ENCODE measurements at regions not wholly inside any gene's neighbourhood (a gene's known extent, or its start where the extent isn't known, plus 50 kb on each side); places are given as distances from the start of the nearest gene placed in this dataset.

DNA sequence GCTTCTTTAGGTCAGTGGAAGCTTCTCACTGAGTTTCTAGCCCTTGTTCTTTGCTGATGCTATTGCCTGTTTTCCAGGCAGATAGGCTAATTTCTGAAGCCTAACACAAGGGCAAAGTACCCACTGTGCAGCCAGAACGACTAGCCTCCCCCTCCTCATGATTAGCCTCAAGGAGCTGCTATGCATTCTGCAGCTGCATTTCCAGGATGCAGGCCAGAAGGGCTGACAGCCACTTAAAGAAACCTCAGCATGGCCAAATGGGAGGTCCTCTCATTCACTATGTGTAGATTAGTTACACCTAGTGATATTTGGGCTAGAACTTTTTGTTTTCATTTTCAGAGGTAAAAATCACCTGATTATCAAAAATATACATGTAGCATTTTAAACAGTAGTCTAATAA lies 216.0 kb downstream of the RAD51AP2 start:
- no peak for DNase-seq

DNA sequence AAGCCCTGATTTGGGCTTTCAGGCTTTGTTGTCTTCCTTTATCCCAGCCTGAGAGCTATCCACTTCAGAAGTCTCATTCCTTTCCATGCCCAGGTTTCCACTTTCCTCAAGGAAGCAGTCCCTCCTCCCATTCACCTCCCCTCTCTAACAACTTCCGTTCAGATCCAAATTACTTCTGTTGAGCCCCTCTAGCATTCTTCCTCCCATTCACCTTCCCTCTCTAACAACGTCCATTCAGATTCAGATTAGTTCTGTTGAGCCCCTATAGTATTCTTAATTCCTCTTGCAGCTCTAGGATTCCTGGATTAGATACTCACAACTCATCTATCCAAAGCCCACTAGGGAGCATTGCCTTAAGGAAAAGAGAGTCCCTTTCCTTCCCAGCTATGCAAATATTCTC lies 216.8 kb downstream of the RAD51AP2 start:
- DNase-seq = no peak

DNA sequence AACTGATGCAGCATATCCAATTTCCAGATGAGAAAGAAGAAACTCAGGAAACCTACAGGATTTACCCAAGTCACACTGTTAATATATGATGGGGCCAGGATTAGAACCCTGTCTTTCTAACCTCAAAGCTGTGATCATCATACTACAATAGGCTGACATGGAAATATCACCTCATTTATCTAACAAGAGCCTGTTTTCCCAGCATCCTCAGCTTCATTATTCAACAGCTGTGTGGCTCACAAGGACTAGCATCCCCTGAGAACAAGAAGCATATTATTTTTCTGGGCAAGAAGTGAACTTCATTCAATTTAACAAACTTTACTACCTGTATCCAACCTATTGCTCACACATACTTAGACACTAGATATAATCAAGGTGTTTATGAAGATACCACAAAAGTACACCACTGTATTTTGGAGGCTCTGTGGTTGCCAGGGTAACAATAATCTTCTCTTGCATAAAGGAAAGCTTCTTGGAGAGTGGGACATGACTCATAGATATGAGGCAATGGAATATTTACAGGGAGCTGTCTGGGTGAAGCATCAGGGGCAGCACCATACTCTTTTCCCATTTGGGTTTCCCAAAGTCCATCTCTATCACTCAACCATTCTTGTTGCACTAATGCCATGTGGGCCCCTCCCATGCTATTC lies 218.2 kb downstream of the RAD51AP2 start:
- no peak for DNase-seq

DNA sequence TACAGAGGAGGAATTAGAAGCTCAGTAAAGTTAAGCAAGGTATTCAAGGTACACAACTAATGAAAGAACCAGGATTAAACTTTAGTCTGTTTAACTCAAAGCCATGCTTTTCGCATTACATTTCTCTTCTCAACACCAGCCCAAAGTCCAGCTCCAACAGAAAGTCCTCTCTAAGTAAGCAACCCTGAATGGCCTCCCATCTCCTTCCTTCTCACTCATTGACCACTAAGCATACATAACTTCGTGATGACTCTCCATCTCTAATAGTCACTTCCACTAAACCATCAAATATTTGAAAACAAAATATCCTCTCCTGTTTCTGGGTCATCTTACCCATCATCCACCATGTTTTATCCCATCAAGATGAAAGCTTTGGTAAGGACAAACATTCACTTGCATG lies 219.8 kb downstream of the RAD51AP2 start:
- no peak for DNase-seq

DNA sequence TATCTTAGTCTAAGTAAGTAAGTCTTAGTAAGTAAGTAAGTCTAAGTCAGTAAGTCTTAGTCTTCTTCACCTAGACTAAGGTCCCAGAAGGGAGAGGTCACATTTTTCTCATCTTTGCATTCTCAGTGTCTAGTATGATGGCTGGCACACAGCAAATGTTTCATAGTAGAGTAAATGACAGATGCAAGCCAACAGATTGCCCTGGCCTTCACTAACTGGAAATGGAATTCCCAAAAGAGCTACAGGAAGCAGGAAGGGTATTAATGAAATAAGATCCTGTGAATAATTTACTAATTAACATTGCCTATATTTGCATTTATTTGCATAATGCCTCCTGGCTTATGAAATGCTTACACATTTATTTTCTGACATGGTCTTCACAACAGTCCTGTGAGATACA lies 221.6 kb downstream of the RAD51AP2 start:
- no peak for DNase-seq

DNA sequence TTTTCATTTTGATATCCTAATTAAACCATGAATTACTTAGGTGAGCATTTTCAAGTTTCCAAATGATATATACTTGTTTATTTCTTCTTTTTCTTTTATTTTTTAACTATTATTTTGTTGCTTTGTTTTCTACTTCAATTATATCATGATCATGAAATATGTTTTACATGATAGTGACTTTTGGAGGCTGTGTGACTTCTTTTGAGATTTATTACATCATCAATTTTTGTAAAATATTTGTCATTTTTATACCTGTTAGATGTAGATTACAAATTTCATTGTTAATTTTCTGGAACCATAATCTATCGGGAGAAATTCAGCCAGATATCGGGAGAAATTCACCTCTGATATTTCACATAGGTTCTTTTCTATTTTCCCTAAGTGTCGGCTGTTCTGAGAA lies 228.6 kb downstream of the RAD51AP2 start:
- DNase-seq = no peak

DNA sequence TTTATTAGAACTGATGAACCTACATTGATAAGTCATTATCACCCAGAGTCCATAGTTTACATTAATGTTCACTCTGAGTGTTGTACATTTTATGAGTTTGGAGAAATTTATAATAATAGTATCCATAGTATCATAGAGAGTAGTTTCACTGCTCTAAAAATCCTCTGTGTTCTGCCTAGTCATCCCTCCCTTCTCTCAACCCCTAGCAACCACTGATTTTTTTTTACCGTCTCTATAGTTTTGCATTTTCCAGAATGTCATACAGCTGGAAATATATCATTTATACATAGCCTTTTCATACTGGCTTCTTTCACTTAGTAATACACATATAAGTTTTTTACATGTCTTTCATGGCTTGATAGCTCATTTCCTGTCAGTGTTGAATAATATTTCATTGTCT lies 231.1 kb downstream of the RAD51AP2 start:
- no peak for DNase-seq

DNA sequence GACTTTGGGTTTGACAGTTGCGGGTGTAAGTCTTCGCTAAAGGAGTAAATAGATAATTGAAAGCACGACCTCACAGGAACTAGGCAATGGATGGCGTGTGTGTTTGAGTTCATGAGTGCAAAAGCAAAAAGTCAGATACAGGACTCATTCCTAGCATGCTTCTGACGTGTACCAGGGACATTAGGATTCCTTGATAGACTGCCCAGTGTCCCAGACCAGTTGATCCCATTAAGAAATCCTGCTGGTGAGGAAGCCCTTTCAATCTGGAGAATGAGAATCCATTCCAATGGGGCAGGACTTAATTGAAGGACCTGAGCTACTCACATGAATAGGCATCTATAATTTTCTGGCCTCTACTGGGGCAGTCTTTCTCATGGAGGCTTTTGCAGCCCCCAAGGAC lies 235.4 kb downstream of the RAD51AP2 start:
- no peak for DNase-seq

DNA sequence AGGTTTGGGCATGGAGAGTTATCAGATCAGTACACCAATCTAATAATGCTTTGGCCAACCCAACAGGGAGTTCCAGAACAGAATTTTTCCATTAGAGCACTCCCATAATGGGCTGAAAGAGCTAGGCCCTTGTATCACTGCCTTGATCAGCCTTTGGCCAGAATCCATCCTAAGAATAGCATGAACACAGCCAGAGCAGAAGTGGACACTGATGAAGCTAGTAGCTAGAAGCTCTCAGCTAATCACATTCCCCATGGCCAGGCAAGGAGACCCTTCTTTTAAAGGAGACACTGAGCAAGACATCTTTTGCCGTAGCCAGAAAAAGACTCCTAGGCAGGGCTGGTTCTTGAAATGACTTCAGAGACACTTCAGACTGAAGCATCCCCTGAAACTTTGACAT lies 236.0 kb downstream of the RAD51AP2 start:
- no peak for DNase-seq

DNA sequence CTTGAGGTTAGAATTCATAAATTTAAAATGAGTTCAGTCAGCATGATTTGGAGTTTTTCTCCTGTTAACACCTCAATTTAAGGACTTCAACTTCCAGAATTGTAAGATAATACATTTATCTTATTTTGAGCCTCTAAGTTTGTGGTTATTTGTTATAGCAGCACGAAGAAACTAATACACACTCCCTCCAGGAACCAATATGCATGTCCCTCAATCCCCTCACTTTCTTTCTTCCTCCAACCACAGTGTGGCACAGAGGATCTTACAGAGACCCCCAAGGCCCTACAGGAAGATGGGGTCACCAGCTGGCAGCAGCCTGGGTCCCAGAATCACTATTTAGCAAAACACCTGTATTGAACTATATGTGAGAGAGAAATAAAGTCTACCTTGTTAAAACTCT lies 242.0 kb downstream of the RAD51AP2 start:
- no peak for DNase-seq

DNA sequence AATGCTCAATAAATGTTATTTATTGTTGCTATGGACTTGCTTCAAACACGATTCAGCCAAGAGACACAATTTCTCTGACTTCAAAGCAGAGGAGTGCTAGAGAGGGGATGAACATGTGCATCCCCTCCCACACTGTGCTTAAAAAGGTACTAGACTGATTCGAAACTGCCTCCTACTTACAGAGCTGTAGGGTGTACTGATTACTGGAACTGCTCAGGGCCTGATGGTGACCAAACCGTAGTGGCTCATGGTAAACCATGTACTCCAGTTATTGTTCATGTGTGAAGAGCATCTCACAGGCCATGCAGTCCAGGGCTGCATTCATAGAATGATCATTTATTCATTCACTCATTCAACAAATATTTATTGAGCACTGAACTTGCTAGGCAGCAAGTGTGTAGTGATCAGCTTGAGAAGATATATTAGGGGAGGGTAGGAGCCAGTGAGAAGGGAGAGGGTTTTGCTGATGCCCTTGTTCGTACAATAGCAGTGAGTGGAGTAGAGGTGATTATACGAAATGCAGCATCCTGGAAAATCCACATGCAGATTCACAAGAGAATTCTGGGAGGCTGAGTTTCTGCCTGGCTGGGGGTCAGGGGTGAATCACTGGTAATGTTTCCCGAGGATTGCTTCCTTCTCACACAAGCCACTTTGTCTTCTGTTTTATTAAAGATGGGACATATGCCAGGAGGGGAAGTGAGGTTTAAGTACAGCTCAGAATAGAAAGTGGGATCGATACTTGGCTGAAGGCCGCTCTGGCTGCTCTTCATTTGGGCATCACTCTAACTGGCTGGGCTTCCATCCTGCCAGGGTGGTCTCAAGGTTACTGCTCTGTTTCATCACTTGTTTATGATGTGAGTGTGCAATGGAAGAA lies 245.4 kb downstream of the RAD51AP2 start:
- DNase-seq = no peak

DNA sequence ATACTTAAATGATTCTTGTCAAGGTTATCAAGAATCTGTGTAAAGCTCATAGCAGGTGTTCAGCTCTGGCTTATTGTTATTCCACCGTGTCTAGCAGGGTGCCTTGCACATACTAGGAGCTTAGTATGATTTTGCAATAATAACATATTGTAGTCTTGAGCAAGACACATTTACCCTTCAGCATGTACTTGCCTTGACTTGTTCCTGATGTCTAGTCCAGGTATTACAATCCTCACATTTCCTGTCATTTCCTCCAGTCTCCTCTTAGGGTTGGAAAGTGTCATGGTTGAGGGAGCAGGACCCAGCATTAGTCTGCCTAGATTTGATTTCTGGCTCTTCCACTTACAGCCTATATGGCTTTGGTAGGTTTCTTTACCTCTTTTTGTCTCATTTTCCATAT lies 246.1 kb downstream of the RAD51AP2 start:
- no peak for DNase-seq

DNA sequence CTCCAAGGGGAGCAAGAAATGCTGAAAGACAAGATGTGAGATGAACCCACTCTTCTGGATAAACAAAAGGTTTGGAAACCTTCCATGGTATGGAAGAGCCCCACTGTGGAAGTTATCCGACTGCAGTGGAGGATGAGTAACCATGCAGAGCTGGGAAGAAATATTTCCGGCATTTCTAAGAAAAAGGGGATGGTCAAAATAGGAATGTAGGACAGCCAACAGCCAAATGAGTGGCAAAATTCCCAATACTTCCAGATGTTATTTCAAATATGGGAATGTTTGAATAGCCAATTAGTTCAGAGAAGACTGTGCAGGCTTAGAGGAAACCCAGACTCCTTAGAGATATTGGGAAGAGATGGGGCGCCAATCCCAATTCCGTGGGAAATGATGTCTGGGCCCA lies 246.8 kb downstream of the RAD51AP2 start:
- no peak for DNase-seq

DNA sequence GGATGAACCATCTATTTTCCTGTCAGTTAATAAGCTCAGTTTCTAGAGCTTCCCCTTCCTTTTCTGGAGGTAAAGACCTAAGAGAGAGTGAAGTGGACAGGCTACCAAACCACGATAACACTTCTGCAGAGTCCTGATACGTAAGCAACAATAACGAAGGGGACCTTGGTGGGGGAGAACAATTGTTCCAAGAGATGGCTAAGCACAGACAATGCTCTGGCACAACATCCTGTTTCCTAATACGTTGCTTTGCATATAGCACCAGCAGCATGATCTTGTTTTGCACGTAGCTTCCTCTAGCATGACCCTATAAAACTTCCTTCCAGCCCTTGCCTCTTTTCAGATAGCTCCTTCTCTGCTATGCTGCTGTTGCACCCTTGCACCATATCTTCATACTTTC lies 247.3 kb downstream of the RAD51AP2 start:
- no peak for DNase-seq

DNA sequence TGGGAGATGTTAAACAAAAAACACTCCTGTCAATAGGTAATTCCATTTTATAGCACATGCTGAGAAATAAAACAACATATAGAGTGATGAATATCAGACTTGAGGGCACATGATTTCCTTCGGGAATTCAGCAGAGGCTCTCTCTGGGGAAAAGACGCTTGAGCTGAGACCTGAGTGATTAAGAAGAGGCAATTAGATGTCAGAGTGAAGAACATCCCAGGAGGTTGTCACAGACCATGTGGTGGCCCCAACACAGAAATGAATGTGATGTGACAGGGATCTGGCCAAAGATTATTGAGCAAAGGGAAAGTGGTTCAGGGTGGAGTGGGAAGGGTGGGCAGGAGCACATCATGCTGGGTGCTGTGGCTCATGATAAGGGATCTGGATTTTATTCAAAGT lies 254.7 kb downstream of the RAD51AP2 start:
- DNase-seq = no peak

DNA sequence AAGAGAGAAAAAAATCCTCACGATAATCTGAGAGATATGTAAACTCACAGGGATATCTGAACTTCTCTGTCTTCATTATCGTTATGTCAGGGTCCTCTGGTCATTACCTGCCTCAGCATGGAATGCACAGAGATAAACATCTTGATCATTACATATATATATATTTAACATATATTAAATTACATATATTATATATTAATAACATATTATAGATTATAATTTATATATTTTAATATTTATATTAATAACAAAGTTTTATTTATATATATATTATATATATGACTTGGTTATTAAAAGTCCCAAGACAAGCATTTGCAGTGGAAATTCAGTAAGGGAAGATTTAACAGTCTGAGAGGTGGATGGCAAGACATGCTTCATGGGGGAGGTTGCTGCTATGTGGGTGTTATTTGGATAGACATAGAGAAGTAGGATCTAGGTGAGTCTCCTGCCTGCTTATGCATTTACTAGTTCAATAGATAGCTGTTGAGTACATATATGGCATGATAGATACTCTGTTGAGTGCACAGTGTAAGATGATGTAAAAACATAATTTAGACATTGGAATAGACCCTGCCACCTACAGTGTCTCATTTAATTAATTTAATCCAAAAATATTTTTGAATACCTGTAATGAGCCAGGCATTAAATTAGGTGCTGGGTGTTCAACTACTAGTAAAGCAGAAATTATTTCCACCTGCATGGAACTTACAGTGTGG lies 255.2 kb downstream of the RAD51AP2 start:
- no peak for DNase-seq

DNA sequence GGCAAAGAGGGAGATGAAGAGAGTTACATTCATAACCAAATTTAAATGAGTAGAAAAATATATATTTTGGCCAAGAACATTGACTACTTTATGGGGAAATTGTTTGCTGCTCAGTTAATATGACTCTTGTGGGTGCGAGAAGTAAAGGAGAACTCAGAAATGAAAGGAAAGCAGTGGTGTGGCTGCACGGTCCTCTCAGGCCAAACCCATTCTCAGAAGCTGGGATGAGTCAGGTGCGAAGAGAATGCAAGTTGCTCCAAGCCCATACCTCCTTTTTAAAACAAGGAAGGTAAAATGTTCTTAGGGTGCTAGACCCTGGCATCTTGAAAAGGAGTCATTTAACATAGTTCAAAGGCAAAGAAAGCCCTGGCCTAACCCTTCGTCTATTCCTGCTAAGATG lies 258.6 kb downstream of the RAD51AP2 start:
- DNase-seq = no peak

DNA sequence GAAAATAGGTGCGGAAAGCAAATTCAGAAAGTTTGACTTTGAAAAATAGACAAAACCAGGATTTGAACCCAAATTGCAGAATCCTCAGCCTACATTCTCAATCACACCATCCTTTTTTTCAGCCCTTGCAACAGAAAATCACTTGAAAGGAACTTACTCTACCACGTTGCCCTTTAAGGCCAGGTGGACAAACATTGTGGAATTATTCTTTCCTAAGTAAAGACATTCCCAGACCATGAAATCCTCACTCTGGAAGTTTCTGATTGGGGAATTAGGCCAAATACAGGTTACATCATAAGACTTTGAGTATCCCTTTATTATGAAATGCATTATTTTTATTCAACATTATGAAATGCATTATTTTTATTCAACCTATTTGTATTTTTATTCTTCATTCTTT lies 259.4 kb downstream of the RAD51AP2 start:
- DNase-seq = no peak

DNA sequence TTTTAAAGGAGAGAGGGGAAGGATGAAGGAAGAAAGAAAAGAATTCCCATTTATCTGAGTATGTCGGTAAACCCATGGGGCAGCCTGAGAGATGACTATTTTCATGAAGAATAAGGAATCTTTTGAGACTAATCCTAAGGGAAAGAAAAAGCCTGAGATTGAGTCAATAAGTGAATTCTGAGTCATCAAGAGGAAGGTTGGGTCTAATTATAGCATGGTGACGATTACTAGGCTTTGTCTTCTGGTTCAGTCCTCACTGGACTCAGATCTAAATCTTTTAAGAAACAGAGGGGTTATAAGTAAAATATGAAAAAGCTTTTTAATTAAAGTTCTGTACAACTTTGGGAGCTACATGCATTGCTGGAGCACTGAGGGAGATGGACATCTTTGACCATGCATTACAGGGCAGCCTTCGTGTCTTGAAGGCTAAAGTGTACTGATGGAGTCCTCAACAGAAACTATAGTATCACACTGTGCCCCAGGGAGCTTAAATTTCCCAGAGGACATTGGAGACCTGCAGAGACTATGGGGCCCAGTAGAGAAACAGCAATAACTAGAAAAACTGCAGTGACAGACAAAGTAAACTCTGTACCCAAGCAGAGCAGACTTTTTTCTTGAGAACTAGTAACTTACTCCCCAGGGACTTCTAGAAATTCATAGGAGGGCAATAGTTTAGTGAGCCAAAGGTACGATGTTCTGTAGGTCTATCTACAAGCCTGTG lies 260.9 kb downstream of the RAD51AP2 start:
- no peak for DNase-seq

DNA sequence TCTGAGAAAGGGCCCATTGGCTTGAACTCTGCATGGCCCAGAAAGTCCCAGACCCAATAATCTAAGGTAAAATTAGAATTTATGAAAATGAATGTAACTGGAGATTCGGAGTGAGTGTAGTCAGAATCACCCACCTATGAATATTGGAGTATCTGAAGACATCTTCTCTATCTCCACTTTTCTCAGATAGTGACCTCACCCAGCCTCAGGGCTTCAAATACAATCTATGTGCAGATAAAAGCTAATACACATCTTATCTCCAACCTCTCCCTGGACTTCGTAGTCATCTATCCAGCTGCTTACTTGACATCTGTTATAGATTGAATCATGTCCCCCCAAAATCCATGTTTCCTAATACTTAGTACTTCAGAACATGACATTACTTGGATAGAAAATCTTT lies 263.2 kb downstream of the RAD51AP2 start:
- DNase-seq = no peak

DNA sequence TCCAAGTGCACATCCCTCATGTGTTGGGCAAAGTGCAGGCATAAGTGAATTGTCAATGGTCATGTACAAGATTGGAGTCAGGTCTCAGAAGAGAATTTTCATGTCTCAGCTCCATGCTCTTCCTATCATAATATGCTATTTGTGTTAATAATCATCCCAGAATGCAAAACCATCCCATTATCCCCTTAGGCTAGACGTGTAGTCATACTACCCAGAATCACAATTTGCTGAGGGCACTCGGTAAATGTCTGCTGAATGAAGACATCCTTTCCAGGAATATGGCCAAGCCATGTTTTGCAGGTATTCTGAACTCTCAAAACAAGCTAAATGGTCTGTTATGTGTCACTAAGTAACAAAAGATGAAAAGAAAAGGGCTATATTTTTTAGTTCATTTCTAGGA lies 263.8 kb downstream of the RAD51AP2 start:
- DNase-seq = no peak

DNA sequence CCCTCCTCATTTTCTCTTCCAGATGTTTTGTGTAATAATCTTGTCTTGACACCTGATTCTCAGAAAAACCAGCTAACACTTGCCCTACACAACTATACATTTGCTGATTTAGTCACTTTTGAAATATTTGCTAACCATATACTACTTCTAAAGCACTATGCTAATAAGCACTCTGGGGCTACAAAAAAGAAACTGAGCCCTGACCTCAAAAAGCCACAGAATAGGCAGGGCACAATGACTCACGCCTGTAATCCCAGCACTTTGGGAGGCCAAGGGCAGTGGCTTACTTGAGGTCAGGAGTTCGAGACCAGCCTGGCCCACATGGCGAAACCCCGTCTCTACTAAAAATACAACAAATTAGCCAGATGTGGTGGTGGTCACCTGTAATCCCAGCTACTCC lies 266.0 kb downstream of the RAD51AP2 start:
- no peak for DNase-seq

DNA sequence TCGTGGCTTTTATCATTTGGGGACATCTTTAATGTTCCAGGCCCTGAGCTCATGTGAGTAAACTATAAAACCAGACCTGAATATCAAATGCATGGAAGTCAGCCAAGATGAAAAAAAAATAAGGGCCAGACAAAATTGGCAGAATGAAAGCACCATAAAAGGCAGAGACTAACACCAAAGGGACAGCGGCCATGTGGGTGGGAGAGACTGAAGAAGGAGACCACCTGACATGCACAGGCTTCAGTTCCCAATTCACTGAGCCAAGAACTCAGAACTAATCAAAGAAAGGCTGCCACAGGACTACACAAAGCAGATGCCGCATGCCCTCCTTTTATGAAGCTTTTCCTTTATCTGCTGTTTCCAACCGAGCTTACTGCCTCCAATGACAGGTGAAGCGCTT lies 267.1 kb downstream of the RAD51AP2 start:
- DNase-seq = no peak
